ENCODE measurements at regions not wholly inside any gene's neighbourhood (a gene's known extent, or its start where the extent isn't known, plus 50 kb on each side); places are given as distances from the start of the nearest gene placed in this dataset.

GRCh38 chr4:179415847-179416223 is 1973.6 kb upstream of the AGA start:
- TF ChIP-seq CTCF (IDR thresholded peaks at IDR 0.05) (no peak), POLR2AphosphoS5 (IDR thresholded peaks at IDR 0.05) (no peak)

Measured in esophagus muscularis mucosa (tissue), 3 donors.